Heart right ventricle (tissue), 16 donors: ENCODE measurements at regions not wholly inside any gene's neighbourhood (a gene's known extent, or its start where the extent isn't known, plus 50 kb on each side); places are given as distances from the start of the nearest gene placed in this dataset.
A peak's percentile ranks its signal among the peaks of the same experiment; 100 is the strongest.

Experiments
- ATAC-seq, 8 donors: fragments of 200-7000 bp; cut with Tn5 transposase; one replicate each; pipeline ENCODE4 v1.9.1; 2020; ENCODE audit warnings: mild to moderate bottlenecking in 8 of 8, moderate library complexity in 8 of 8, moderate number of reproducible peaks in 1 of 8
- DNase-seq, 2 donors: peaks; one replicate each; pipeline ENCODE4 v3.0.0-alpha.2; 2020
- H3K27ac ChIP-seq, 10 donors: fragments of 200-600 bp; sonication (generic) in 2 of 10; one replicate each; pipeline versions ENCODE4 v1.5.0 to v1.8.0; 2020 to 2022; ENCODE audit warnings: mild to moderate bottlenecking in 3 of 10
- H3K27me3 ChIP-seq, 7 donors: fragments of 200-600 bp; one replicate each; pipeline ENCODE4 v1.8.0; 2021 to 2022; ENCODE audit warnings: mild to moderate bottlenecking in 2 of 7
- H3K36me3 ChIP-seq, 9 donors: fragments of 200-600 bp; sonication (generic) in 1 of 9; one replicate each; pipeline versions ENCODE4 v1.5.0 to v1.8.0; 2020 to 2022; ENCODE audit warnings: mild to moderate bottlenecking in 2 of 9
- H3K4me1 ChIP-seq, 9 donors: fragments of 200-600 bp; sonication (generic) in 1 of 9; one replicate each; pipeline versions ENCODE4 v1.5.0 to v1.8.0; 2020 to 2022; ENCODE audit warnings: mild to moderate bottlenecking in 4 of 9
- H3K4me3 ChIP-seq, 10 donors: fragments of 200-600 bp; sonication (generic) in 2 of 10; one replicate each; pipeline versions ENCODE4 v1.5.0 to v1.8.0; 2020 to 2022; ENCODE audit warnings: mild to moderate bottlenecking in 7 of 10, moderate library complexity in 2 of 10
- H3K9me3 ChIP-seq, 11 donors: fragments of 200-600 bp in 10 of 11; sonication (generic) in 2 of 11; one replicate each; pipeline versions ENCODE4 v1.5.0 to v1.8.0; 2013 to 2022; ENCODE audit warnings: mild to moderate bottlenecking in 2 of 11, control low read depth in 1 of 11, moderate library complexity in 1 of 11
- CTCF ChIP-seq, 9 donors: fragments of 200-600 bp; sonication (generic) in 2 of 9; IDR thresholded peaks; one replicate each; pipeline versions ENCODE4 v1.5.0 to v1.8.0; 2021 to 2022; ENCODE audit warnings: antibody characterized with exemption in 9 of 9, mild to moderate bottlenecking in 5 of 9, moderate library complexity in 1 of 9
- whole genome bisulfite sequencing, 2 donors: extraction: QIAGEN DNeasy Blood & Tissue Kit; methylation state at CpG; one replicate each; pipeline ENCODE4 v1.1.7; 2013; ENCODE audit warnings: inconsistent platforms in 1 of 2; 5-methylcytosine and 5-hydroxymethylcytosine counted together
- intact Hi-C, 10 donors: fragments of 100-400 bp; cut with DNase I; formaldehyde crosslinking; loops; one replicate each; pipeline versions ENCODE4 v1.11.1 to v1.14.2; 2022
- donor health status: Arrhythmogenic right ventricular cardiomyopathy.
- donor health status: ischemic (EF 13 %, LVEDD 7.1; RV severe dilation, severe dysfunction).
- donor health status: healthy with polysubstance abuse.
- donor health status: DM: no; HTN: yes; CAD: no.
- donor health status: DM: no; HTN: no; CAD: no.
- donor health status: ischemic (EF 25% LVEDD 6.9; RV normal size, moderate dysfunction).
- donor health status: ischemic (EF 25% LVEDD 5.7; RV mildly dilated, moderate dysfunction).
- donor health status: healthy.
- donor health status: DM: yes; HTN: yes; CAD: no.
- donor health status: Ischemic cardiomyopathy.
- donor health status: ischemic (EF 35%, LVEDD 5.7; RV mildly dilated, moderate dysfunction).
- donor health status: nonischemic (EF 11% LVEDD 7.7; RV severe dilation, severe dysfunction).
- donor health status: DM: yes; HTN: yes; CAD: no.
- donor health status: PGD.
- donor health status: ischemic (EF 29% LVEDD 5.4; RV normal size, mild dysfunction).
- donor health status: nonischemic (EF 23%, LVEDD 6.1; RV moderate dilation, normal function).

- peak overlapping the region in 3 of 10 donors; percentile 5 to 28 (median 6) for H3K4me3 ChIP-seq
- no peaks in the 10 kb centered on the region for H3K27me3 ChIP-seq
- H3K9me3 ChIP-seq = no peaks in the 10 kb centered on the region
- peak overlapping the region in 2 of 10 donors; percentile 40 to 47 for H3K27ac ChIP-seq
- intact Hi-C loops = loop anchor here in 4 of 10 donors (5.0 to 10.0 kb wide), 4 partner anchors 1152 to 1292 kb away; partner anchors contain the start of gene PCDH9 (in 3 of the 4)
- 44 to 68% methylated on average over 1 of the region's 1 CpG for WGBS, 2 donors
- DNase-seq (no peak), ATAC-seq (peak in 2 of 8 donors; percentile 32 to 35)
- peaks cover 0 to 12% (median 0%) of the 10 kb centered on the region in 9 donors for H3K4me1 ChIP-seq
- TF ChIP-seq CTCF (IDR thresholded peaks at IDR 0.05) = no peak
- no peaks in the 10 kb centered on the region for H3K36me3 ChIP-seq
Observed at GRCh38 chr13:65943024-65943423, 1287.1 kb downstream of the PCDH9 start.

- intact Hi-C loops = loop anchor here in 4 of 10 donors (5.0 to 10.0 kb wide), 4 partner anchors 1154 to 1294 kb away; partner anchors contain the start of gene PCDH9 (in 3 of the 4)
- Histone ChIP-seq H3K4me3 (peak overlapping the region in 8 of 10 donors; percentile 7 to 39 (median 24)), H3K27ac (peak overlapping the region in 9 of 10 donors; percentile 15 to 75 (median 40)), H3K4me1 (peaks cover 0 to 12% (median 0%) of the 10 kb centered on the region in 9 donors), H3K36me3 (no peaks in the 10 kb centered on the region), H3K27me3 (no peaks in the 10 kb centered on the region), H3K9me3 (no peaks in the 10 kb centered on the region)
- peak in 1 of 2 donors; percentile 19 for DNase-seq
- 47 to 58% methylated on average over 3 of the region's 3 CpGs for WGBS, 2 donors
- ATAC-seq = peak; percentile 46 to 93 (median 77)
- no peak for TF ChIP-seq CTCF (IDR thresholded peaks at IDR 0.05)
Observed at GRCh38 chr13:65940720-65941119, 1289.4 kb downstream of the PCDH9 start.

- WGBS, 2 donors = 48 to 70% methylated on average over 2 of the region's 2 CpGs
- intact Hi-C loops = no loop called here
- TF ChIP-seq CTCF (IDR thresholded peaks at IDR 0.05) = no peak
- DNase-seq = no peak
- Histone ChIP-seq H3K4me3 (no peak overlapping the region), H3K27me3 (no peaks in the 10 kb centered on the region), H3K4me1 (no peaks in the 10 kb centered on the region), H3K9me3 (no peaks in the 10 kb centered on the region), H3K27ac (no peak overlapping the region), H3K36me3 (no peaks in the 10 kb centered on the region)
- no peak for ATAC-seq
Observed at GRCh38 chr13:65937251-65937650, 1292.9 kb downstream of the PCDH9 start.

- H3K27ac ChIP-seq = no peak overlapping the region
- no peaks in the 10 kb centered on the region for H3K27me3 ChIP-seq
- 88 to 89% methylated on average over 2 of the region's 2 CpGs for WGBS, 2 donors
- no peak for DNase-seq
- no peaks in the 10 kb centered on the region for H3K4me1 ChIP-seq
- H3K9me3 ChIP-seq = no peaks in the 10 kb centered on the region
- H3K4me3 ChIP-seq = no peak overlapping the region
- no peak for TF ChIP-seq CTCF (IDR thresholded peaks at IDR 0.05)
- intact Hi-C loops = no loop called here
- no peaks in the 10 kb centered on the region for H3K36me3 ChIP-seq
- ATAC-seq = no peak
Observed at GRCh38 chr13:65936249-65936648, 1293.9 kb downstream of the PCDH9 start.
